ENCODE measurements at regions not wholly inside any gene's neighbourhood (a gene's known extent, or its start where the extent isn't known, plus 50 kb on each side); places are given as distances from the start of the nearest gene placed in this dataset.
"Not testable (repeated sequence)": the region's sequence is repeated elsewhere in the genome, so short reads cannot be mapped to it uniquely, and the experiment has no call there.

- DNase-seq = no peak
Observed at GRCh38 chr3:4077950-4078349, 225.2 kb upstream of the SETMAR start.

GRCh38 chr3:4078903-4079302, 224.3 kb upstream of the SETMAR start:
- DNase-seq = no peak

DNA sequence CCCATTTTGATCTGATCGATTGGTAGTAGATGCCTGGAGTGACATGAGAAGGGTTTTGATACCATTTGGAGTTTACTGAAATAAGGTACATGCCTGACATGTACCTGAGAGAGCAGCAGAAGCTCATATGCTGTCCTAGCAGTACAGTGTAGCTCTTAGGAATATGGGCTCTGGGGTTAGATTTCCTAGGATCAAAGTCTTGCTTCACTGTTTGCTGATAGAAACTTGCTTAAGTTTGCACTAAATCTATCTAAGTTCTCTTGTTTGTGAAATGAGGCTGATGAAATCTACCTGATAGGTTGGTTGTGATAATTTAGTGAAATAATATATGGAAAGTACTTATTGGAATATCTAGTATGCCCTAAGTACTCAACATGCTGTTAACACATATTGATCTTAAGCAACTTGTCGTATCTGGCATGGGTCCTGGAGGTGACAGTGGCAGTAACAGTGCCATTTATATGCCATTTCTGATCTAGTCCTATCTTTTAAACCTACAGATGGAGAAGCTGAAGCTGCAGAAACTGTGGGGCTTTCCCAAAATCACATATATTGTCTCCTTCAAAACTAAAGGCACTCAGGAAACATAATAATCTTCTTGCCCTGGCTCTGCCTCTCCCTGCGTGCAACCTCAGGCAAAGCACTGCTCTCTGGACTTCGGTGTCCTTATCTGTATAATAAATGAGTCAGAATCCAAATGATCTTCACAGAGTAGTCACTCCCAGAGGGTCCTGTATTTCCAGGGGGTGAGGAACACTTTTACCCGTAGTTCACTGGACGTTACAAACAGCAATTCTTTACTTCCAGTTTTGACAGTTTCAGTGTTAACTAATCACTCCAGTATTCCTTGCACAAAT, 223.6 kb upstream of the SETMAR start:
- DNase-seq = no peak

GRCh38 chr3:4083225-4084015, 219.7 kb upstream of the SETMAR start:
- DNase-seq = no peak

GRCh38 chr3:4084271-4084670, 218.9 kb upstream of the SETMAR start:
- no peak for DNase-seq

GRCh38 chr3:4086662-4087061, 216.5 kb upstream of the SETMAR start:
- not testable (repeated sequence) for DNase-seq

- DNase-seq = no peak
Observed at GRCh38 chr3:4091786-4092185, 211.4 kb upstream of the SETMAR start.

DNA sequence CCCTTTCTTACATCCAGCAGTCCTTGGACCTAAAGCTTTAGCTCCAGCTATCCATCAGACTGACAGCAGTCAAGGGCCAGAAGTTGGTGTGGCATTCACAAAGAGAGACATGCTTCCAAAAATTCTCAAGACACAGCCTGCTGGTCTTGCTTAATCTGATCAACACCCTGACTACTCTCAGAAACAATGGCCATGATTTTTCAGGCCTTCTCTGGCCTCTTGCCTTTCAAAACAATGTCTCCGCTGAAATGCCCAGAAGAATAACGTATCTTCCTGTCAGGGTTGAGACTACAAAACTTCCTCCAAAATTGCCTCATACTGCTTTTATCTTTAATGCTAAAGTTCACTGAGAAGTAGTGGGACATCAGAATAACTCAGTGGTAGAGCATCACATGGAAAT, 205.4 kb upstream of the SETMAR start:
- DNase-seq = no peak

GRCh38 chr3:4099607-4100006, 203.6 kb upstream of the SETMAR start:
- DNase-seq = no peak

GRCh38 chr3:4107430-4107829, 195.7 kb upstream of the SETMAR start:
- DNase-seq = no peak

DNA sequence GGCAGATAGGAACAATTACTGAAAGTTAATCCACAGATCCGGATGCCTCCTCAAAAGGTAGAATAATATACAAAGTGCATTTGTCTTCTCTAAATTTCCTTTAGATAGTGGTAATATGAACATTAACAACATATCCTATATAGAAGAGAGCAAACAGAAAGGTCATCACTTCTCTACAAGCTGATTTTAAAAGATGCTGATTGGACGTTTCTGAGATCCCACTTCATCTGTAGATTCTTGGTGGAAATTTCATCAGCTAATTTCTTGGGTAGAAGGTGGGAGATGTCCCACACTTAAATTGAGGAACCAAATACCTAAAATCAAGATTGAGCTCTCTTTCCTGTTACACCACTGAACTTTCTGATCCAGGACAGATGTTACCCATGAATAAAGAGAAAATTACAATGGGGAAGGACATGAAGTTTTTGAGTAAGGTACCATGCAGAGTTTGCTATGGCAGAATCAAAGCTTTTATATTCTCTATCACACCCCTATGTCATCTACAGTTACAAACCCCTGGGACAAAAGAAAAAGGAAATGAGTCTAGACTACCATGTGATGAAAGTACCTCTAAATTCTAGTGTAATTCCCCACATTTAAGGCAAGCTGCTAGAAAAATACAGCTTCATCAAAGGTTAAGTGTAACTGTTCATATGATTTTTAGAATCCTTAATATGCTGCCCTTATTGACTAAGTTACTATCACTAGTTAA, 189.2 kb upstream of the SETMAR start:
- no peak for DNase-seq

DNA sequence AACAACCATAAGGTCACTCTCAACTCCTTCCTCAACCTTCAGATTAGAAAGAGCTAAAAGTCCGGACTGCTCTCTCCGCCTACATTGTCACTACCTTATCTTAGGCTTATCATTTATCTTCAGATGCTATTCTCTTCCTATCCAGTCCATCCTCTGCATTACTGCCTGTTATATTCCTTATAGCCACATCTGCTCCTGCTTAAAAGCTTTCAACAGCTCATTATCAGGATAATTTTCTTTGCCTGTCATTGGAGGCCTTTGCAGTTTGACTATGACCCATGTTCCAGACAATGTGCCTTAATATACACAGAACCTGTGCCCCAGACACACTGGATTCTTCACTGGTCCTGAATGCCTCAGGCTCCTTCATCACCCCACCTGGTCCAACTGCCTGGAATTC, 184.1 kb upstream of the SETMAR start:
- no peak for DNase-seq

DNA sequence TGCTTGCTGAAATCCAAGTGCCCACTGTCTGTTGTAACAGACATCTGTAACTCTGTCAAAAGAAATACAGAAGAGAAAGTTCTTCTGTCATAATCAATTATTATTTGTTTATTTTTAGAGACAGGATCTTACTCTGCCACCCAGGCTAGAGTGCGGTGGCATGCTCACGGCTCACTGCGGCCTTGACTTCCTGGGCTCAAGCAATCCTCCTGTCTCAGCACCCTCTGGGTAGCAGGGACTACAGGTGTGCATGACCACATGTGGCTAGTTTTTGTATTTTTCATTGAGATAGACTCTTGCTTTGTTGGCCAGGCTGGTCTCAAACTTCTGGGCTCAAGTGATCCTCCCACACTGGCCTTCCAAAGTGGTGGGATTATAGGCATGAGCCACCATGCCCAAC, 177.6 kb upstream of the SETMAR start:
- DNase-seq = no peak

DNA sequence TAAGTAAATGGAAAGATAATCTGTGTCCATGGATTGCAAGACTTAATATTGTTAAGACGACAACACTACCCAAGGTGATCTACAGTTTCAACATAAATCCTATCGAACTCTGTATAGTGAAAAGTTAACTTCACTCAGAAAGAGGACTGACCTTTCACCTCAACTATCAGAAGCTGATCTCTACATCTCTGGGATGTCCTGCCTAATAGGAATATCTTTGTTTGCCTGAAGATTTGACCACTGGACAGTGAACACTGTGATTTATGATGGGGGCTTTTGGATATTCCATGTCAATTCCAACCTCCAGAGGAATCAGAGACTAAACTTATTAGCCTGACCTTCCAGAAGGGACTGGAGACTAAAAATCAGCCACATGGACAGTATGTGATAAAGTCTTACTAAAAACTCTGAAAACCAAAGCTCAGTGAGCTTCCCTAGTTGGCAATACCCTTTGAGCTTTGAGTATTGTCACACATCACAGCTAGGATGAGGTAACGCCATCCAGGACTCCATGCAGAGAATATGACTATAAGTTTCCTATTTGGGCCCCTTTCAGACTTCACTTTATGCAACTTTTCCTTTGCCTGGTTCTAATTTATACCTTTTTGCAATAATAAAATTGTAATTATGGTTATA, 164.9 kb upstream of the SETMAR start:
- DNase-seq = no peak

DNA sequence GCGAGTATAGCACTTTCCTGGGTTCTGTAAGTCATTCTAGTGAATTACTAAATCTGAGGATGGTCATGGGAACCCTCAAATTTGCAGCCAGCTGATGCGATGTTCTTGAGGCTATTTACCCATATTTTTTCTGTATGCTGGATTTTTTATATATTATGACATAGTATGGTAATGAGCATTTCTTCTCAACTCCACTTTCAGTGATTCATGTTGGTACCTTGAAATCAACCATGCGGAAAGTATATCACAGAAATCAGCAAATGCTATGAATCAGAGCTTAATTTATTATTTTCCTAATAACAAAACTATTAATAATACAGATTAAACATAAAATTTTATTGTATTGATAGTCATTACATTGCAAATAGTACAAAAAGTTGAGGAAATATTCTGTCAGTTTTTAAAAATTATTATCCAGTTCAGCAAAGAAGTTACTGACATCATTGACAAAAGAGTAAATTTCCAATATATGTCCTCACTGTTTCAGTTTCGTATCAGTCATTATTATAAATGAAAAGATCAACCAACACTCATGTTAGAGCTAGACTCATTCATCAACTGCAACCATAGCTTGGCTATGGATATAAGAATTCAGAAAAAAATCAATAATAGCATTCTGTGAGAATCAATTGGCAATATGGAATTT, 164.3 kb upstream of the SETMAR start:
- DNase-seq = no peak

- DNase-seq = no peak
Observed at GRCh38 chr3:4139462-4140140, 163.6 kb upstream of the SETMAR start.

DNA sequence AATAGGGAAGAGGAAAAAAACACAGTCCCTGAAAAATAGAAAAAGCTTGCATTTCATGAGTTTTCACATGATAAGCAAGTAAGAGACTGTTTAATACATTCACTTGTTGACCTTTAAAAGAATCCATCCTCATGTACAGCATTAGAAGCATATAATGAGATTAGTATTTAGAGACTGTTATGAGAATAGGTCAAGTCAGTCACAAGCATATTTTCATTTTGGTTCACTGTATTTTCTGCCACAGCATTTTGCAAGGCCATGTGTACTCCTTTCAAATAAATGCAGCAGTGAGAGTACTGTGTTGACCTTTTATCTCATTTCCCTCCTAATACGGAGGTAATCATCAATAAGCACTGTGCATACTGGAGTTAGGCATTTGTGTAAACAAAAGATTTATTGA, 162.2 kb upstream of the SETMAR start:
- DNase-seq = no peak

DNA sequence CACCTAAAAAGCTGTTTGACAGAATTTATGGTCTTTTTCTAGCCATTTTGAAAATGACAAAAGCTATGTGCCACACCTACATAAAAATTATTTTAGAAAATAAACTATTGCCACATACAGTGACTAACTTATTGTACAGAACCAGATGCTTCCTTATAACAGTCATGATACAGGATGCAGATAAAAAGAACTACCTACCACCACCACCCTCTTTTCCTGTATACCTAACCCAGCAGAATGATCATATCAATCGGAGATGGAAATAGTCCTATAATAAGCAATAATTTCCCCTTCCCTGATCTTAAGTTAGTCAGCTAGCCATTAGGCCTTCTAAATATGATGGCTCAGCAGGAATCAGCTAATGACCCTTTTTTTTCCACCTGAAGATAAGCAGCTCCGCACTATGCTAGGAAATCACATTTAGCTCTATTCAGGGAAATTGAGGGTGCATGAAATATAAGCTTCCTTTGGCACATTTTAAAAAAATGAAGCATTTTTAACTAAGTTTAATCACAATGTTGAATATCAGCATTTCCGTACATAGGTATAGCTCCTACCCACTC, 155.5 kb upstream of the SETMAR start:
- DNase-seq = no peak

- DNase-seq = no peak
Observed at GRCh38 chr3:4149296-4149695, 153.9 kb upstream of the SETMAR start.

- no peak for DNase-seq
Observed at GRCh38 chr3:4150816-4151215, 152.4 kb upstream of the SETMAR start.

GRCh38 chr3:4151859-4152258, 151.3 kb upstream of the SETMAR start:
- no peak for DNase-seq

- DNase-seq = no peak
Observed at GRCh38 chr3:4153771-4154170, 149.4 kb upstream of the SETMAR start.
